A549 (cell line): ENCODE measurements at regions not wholly inside any gene's neighbourhood (a gene's known extent, or its start where the extent isn't known, plus 50 kb on each side); places are given as distances from the start of the nearest gene placed in this dataset.

Experiments used
- CBX2 ChIP-seq: fragments of 200-600 bp; sonication (generic); IDR thresholded peaks from 2 replicates; pipeline ENCODE4 v1.6.1; 2016; ENCODE audit warnings: low read depth, mild to moderate bottlenecking, borderline replicate concordance
- CEBPB ChIP-seq, 2 experiments: fragments of >200 bp in 1 of 2; sonication (Bioruptor Twin) in 1 of 2; formaldehyde crosslinking in 1 of 2; IDR thresholded peaks; 2 replicates each; pipeline ENCODE4 v1.6.1; 2012 to 2016
- CTCF ChIP-seq: fragments of >200 bp; sonication (Bioruptor Twin); formaldehyde crosslinking; IDR thresholded peaks from 3 replicates; pipeline ENCODE4 v1.5.1; 2016
- ELK1 ChIP-seq: fragments of 150-350 bp; IDR thresholded peaks from 2 replicates; pipeline ENCODE4 v1.6.1; 2014; ENCODE audit warnings: low read depth, mild to moderate bottlenecking, low read length
- GATA3 ChIP-seq: IDR thresholded peaks from 2 replicates; pipeline ENCODE4 v1.6.1; 2012; ENCODE audit warnings: borderline replicate concordance
- KDM1A ChIP-seq: fragments of 200-600 bp; sonication (generic); IDR thresholded peaks from 2 replicates; pipeline ENCODE4 v1.6.1; 2016; ENCODE audit warnings: low read depth, mild to moderate bottlenecking
- MAFK ChIP-seq: fragments of 450-650 bp; IDR thresholded peaks from 2 replicates; pipeline ENCODE4 v1.6.1; 2014; ENCODE audit not compliant: partially characterized antibody
- MAZ ChIP-seq: fragments of 150-350 bp; IDR thresholded peaks from 2 replicates; pipeline ENCODE4 v1.6.1; 2014; ENCODE audit warnings: antibody characterized with exemption, low read depth, low read length, borderline replicate concordance
- POLR2A ChIP-seq: IDR thresholded peaks from 2 replicates; pipeline ENCODE4 v1.6.1; 2012; ENCODE audit warnings: mild to moderate bottlenecking, low read length
- RFX5 ChIP-seq: fragments of 450-650 bp; IDR thresholded peaks from 2 replicates; pipeline ENCODE4 v1.7.1; 2014; ENCODE audit warnings: antibody characterized with exemption, mild to moderate bottlenecking, moderate library complexity
- TP53 ChIP-seq: fragments of 250-450 bp; sonication (Bioruptor Pico); IDR thresholded peaks from 2 replicates; pipeline ENCODE4 v1.5.0; 2021; ENCODE audit warnings: mild to moderate bottlenecking, moderate library complexity
- ZFP36 ChIP-seq: fragments of 450-650 bp; IDR thresholded peaks from 2 replicates; pipeline ENCODE4 v1.6.1; 2014; ENCODE audit warnings: borderline replicate concordance; ENCODE audit not compliant: partially characterized antibody
- TF ChIP-seq, protein P1 (sequence below): fragments of 450-650 bp; IDR thresholded peaks from 2 replicates; pipeline ENCODE4 v1.6.1; 2014; ENCODE audit warnings: antibody characterized with exemption

GRCh38 chr9:89756891-89757537 is 152.2 kb downstream of the GADD45G start:
- TF ChIP-seq CTCF (no peak), POLR2A (no peak), RFX5 (no peak), CEBPB (IDR thresholded peaks at IDR 0.05) (no peak), CBX2 (no peak), ZFP36 (no peak), MAFK (no peak), MAZ (no peak), ELK1 (no peak), GATA3 (no peak), TP53 (no peak), KDM1A (no peak)
- TF ChIP-seq, protein P1, sequence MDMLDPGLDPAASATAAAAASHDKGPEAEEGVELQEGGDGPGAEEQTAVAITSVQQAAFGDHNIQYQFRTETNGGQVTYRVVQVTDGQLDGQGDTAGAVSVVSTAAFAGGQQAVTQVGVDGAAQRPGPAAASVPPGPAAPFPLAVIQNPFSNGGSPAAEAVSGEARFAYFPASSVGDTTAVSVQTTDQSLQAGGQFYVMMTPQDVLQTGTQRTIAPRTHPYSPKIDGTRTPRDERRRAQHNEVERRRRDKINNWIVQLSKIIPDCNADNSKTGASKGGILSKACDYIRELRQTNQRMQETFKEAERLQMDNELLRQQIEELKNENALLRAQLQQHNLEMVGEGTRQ, result no peak
